ENCODE measurements at regions not wholly inside any gene's neighbourhood (a gene's known extent, or its start where the extent isn't known, plus 50 kb on each side); places are given as distances from the start of the nearest gene placed in this dataset.
A peak's percentile ranks its signal among the peaks of the same experiment; 100 is the strongest.

GRCh38 chr21:35401476-35401875 lies 352.4 kb upstream of the RUNX1 start:
- TF ChIP-seq CTCF (conservative IDR thresholded peaks at IDR 0.05; ENCODE audit: low read length), result no peak
- peak; percentile 43 for DNase-seq (ENCODE audit: low read depth)
- no peak overlapping the region for H3K4me3 ChIP-seq (ENCODE audit: low read length)

- DNase-seq (ENCODE audit: low read depth), result peak; percentile 65
- no peak overlapping the region for H3K4me3 ChIP-seq (ENCODE audit: low read length)
- TF ChIP-seq CTCF (conservative IDR thresholded peaks at IDR 0.05; ENCODE audit: low read length), result peak; percentile 56
These were observed 351.3 kb upstream of the RUNX1 start for GRCh38 chr21:35400233-35400939.

- TF ChIP-seq CTCF (conservative IDR thresholded peaks at IDR 0.05; ENCODE audit: low read length), result no peak
- H3K4me3 ChIP-seq (ENCODE audit: low read length), result no peak overlapping the region
These were observed 350.6 kb upstream of the RUNX1 start for GRCh38 chr21:35399706-35400105.

GRCh38 chr21:35399002-35399530 lies 350.0 kb upstream of the RUNX1 start:
- TF ChIP-seq CTCF (conservative IDR thresholded peaks at IDR 0.05; ENCODE audit: low read length), result no peak
- H3K4me3 ChIP-seq (ENCODE audit: low read length), result no peak overlapping the region
- no peak for DNase-seq (ENCODE audit: low read depth)

More at GRCh38 chr21:35399706-35400105, 350.6 kb upstream of the RUNX1 start:
- no peak for DNase-seq (ENCODE audit: low read depth)

- H3K4me3 ChIP-seq (ENCODE audit: low read length), result no peak overlapping the region
- TF ChIP-seq CTCF (conservative IDR thresholded peaks at IDR 0.05; ENCODE audit: low read length), result no peak
- no peak for DNase-seq (ENCODE audit: low read depth)
These were observed 349.4 kb upstream of the RUNX1 start for GRCh38 chr21:35398346-35398982.

- no peak overlapping the region for H3K4me3 ChIP-seq (ENCODE audit: low read length)
- no peak for DNase-seq (ENCODE audit: low read depth)
- no peak for TF ChIP-seq CTCF (conservative IDR thresholded peaks at IDR 0.05; ENCODE audit: low read length)
These were observed 348.7 kb upstream of the RUNX1 start for GRCh38 chr21:35397781-35398180.

GRCh38 chr21:35396655-35397054 lies 347.6 kb upstream of the RUNX1 start:
- no peak overlapping the region for H3K4me3 ChIP-seq (ENCODE audit: low read length)
- TF ChIP-seq CTCF (conservative IDR thresholded peaks at IDR 0.05; ENCODE audit: low read length), result no peak
- DNase-seq (ENCODE audit: low read depth), result no peak
